Stimulated activated CD8-positive, alpha-beta memory T cell treated with anti-CD3 and anti-CD28 coated beads, Interleukin-7, amount 100 ng/mL, for 4 hours (primary cell): ENCODE measurements at regions not wholly inside any gene's neighbourhood (a gene's known extent, or its start where the extent isn't known, plus 50 kb on each side); places are given as distances from the start of the nearest gene placed in this dataset.
A peak's percentile ranks its signal among the peaks of the same experiment; 100 is the strongest.

Experiments used
- DNase-seq, 2 donors: peaks; one replicate each; pipeline ENCODE4 v3.0.0-alpha.2; 2020; ENCODE audit warnings: low read depth in 2 of 2

DNA sequence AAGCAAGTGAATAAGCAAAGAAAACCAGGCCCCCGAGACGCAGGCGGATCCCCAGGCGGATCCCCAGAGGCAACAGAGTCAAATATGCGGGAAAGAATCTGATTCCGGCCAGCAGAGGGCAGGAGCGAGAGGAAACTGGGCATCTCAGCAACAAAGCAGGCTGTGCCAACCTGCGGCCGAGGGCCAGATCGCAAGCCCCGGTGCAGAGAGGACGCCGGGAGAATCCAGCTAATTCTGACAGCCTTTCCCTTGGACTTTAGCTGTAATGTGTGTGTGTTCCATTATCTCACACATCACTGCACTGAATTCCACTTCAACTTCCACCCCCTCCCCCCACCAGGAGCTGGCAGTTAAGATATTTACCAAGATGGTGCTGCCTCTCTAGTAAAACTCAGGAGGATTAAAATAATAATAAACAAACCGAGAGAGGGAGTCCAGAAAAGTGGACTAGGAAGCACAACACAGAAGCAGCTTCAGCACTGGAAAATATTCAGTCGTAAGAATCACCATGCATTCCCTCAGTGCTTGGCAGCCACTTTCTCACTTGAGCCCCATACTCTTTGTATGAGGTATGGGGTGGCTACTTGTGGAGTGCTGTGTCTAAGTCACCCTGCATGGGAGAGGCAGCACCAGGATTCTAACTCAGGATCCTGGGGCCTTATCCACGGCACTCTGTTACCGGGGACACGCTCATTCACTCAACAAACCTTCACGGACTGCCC lies 66.2 kb upstream of the SNX9 start:
- peak; percentile 57 to 62 for DNase-seq

- no peak for DNase-seq
Measured at GRCh38 chr6:157757430-157758403, 65.3 kb upstream of the SNX9 start.

DNA sequence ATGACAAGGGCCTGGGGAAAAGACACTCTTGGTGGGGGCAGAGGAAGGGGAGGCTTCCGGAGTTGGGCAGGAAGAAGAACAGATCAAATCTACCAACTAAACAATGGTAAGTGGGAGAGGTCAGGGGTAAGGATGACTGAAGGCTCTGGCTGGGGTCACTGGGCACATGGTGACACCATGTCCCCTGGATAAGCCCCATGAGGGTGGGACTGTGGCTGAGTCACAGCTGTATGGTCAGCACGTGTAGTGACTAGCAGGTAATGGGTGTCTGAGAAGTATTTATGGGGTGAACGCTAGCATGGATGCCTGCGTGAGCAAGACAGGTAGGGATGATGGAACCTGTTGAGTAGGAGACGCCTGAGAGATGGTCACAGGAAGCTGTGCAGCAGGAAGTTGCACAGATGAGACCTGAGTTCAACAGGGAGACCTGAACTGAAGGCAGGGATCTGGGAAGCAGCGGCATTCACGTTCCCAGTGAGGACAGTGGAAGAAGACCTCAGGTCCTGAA lies 64.5 kb upstream of the SNX9 start:
- no peak for DNase-seq

DNA sequence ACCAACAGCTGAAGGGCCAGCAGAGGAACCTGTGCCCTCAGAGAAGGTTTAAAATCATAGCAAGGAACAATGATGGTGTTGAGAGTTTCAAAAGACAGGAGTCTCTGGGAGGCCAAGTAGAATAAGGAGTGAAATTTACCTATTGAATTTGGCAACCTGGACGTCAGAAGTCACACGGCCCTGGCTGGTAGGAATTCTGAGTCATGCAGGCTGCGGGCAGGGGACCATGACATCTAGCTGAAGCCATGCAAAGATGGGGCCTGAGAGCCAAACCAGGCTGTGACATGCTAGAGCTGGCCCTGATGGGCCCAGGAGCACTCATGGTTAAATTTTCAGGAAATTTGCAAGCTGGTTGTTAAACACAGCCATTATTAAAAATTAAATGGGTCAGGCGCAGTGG lies 64.0 kb upstream of the SNX9 start:
- DNase-seq = no peak

- DNase-seq = no peak
Measured at GRCh38 chr6:157760137-157760536, 62.9 kb upstream of the SNX9 start.

DNA sequence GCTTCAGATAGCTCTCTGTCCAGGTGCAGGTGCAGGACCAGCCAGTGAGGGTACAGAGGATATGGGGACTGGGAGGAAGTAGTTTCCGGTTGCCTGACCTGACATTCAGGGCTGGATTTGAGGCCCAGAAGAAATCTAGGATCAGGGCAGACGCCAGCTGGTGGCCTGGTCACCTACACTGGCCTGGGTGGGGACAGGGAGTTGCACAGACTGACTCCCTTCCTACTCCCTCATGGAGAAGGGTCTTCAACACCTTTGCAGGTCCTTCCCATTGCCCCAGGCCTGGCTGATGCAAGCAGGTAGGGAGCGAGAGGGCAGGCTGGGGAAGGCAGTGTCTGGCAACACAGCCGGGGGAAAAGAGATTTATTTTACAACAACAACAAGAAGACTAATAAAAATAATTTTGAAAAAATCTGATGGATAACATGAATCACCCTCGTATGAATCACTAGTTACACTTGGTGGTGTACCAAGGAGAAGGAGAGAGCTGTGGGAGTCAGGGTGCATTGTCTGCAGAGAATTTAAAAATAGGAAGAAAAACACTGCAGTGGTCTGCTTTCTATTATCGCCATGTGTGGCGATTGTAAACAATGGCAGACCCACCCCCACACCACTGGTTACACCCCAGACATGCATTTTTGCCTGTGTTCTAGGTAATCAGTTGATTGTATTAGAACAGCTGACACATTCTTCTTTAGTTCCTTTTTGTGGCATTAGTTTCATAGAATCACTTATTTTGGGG lies 62.3 kb upstream of the SNX9 start:
- DNase-seq = peak; percentile 35 to 49

GRCh38 chr6:157761331-157761921 lies 61.6 kb upstream of the SNX9 start:
- peak; percentile 39 to 45 for DNase-seq

- DNase-seq = no peak
Measured at GRCh38 chr6:157761926-157762325, 61.1 kb upstream of the SNX9 start.

DNA sequence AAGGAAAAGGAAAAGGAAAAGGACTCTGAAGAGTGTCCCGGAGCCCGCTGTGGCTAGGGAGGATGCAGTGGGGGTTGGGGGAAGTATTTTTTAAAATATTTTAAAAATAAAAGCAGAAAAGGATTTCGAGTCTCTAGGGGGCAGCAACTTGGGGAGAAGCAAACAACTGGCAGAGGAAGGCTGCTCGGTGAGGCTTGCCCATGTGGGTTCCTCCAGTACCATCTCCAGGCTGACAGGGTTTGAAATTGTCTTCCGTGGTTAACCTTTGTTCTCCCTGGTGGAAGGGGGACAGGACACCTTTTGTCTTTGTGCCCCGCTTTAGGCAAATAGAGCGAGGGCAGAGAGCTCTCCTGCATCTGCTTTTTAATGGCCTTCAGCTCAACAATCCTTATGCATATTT lies 60.4 kb upstream of the SNX9 start:
- no peak for DNase-seq

GRCh38 chr6:157763129-157763903 lies 59.7 kb upstream of the SNX9 start:
- no peak for DNase-seq

DNA sequence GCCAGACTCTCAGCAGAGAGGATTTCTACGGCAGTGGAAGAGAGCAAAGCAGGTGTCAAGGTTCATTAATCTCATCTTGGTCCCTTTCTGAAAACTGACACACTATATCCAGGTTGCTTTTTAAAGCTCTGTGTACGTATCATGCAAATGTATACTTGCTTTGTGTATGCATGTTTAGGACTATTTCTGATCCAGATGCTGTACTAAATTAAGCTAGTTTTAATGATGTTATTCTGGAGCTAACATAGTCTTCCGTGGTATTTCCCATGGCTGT lies 59.2 kb upstream of the SNX9 start:
- DNase-seq = no peak

DNA sequence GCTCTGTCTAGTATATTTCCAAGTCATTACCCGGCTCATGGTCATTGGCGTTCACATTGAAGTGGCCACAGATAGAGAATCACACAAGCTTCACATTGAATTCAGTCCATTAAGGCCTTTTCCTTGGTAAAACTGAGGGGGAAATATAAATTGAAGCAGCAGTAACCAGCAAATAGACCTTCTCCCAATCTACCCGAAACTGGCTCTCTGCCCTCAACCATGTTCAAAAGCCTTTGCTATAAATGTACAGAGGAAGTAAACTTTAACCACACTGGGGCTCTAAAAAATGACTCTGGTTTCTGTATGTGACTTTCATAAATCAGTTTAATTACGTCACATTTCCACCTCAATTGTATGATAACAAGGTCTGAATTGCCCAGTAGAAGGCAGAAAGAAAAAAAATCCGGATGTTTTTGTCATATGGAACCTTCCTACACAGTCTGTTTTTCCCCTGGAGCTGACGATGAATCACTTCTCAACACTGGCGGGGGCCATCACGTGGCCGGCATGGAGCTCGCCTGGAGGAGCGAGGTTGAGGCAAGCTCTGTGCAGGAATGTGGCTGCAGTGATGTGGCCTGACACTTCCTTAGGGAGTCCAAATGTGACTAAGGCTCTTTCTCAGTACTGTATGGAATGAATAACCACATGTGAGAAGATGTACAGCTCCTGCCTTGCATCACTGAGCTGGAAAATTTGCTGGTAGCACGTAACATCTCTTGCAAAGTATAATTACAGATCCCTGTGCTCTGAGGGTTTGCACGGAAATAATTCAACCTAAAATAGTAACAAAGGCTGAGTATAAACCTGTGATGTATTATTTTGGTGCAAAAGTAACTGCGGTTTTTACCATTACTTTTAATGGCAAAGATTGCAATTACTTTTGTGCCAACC lies 58.6 kb upstream of the SNX9 start:
- DNase-seq = peak; percentile 81 to 83

- DNase-seq = no peak
Measured at GRCh38 chr6:157766901-157767774, 55.9 kb upstream of the SNX9 start.

GRCh38 chr6:157767775-157768156 lies 55.3 kb upstream of the SNX9 start:
- no peak for DNase-seq

- DNase-seq = no peak
Measured at GRCh38 chr6:157768304-157768703, 54.7 kb upstream of the SNX9 start.

DNA sequence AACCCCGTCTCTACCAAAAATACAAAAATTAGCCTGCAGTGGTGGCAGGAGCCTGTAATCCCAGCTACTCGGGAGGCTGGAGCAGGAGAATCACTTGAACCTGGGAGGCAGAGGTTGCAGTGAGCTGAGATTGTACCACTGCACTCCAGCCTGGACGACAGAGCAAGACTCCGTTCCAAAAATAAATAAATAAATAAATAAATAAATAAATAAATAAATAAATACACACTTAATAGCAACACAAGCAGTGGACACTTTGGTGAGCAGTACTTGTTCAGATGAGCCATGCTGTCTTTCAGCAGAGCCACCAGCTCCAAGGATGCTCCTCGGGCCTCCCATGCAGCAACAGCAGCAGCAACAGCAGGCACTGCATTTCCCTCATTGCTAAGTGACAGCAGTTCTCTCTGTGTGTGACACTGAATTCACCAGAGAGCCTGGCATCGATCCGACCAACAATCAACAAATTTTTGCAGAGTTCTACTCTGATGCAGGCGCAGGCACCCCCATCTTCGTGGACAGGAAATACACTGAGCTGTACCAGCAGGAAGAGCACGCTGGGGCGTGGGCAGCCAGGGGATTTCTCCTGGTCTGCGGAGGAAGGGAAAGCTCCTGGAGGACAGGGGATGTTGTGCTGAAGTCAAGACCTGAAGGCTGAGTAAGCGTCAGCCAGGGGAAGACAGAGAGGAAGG lies 54.0 kb upstream of the SNX9 start:
- DNase-seq = no peak

- DNase-seq = no peak
Measured at GRCh38 chr6:157769776-157770426, 53.1 kb upstream of the SNX9 start.

- no peak for DNase-seq
Measured at GRCh38 chr6:157770946-157771345, 52.1 kb upstream of the SNX9 start.
